NT2/D1 (cell line): ENCODE measurements at regions not wholly inside any gene's neighbourhood (a gene's known extent, or its start where the extent isn't known, plus 50 kb on each side); places are given as distances from the start of the nearest gene placed in this dataset.

ENCODE experiments used
- DNase-seq: peaks from one replicate; pipeline ENCODE4 v3.0.0-alpha.2; 2011; ENCODE audit warnings: low read depth, low spot score
- H3K27me3 ChIP-seq: 2 replicates; pipeline ENCODE4 v1.6.0; 2011; ENCODE audit warnings: mild to moderate bottlenecking; ENCODE audit not compliant: insufficient read length, insufficient read depth
- H3K36me3 ChIP-seq: 2 replicates; pipeline ENCODE4 v1.6.1; 2011; ENCODE audit warnings: mild to moderate bottlenecking, low read length, mixed read lengths; ENCODE audit not compliant: insufficient read depth, insufficient read length
- H3K4me1 ChIP-seq: 2 replicates; pipeline ENCODE4 v1.5.1; 2011; ENCODE audit not compliant: insufficient read depth, insufficient read length
- H3K4me3 ChIP-seq: 2 replicates; pipeline ENCODE4 v1.5.1; 2011; ENCODE audit warnings: low read depth; ENCODE audit not compliant: insufficient read length
- H3K9ac ChIP-seq: 2 replicates; pipeline ENCODE4 v1.6.0; 2011; ENCODE audit warnings: low read depth; ENCODE audit not compliant: insufficient read length
- H3K9me3 ChIP-seq: 2 replicates; pipeline ENCODE4 v1.5.1; 2011; ENCODE audit warnings: mild to moderate bottlenecking, low read length; ENCODE audit not compliant: insufficient read depth
- SUZ12 ChIP-seq: IDR thresholded peaks from 2 replicates; pipeline ENCODE4 v1.6.1; 2011; ENCODE audit not compliant: insufficient read length, insufficient read depth; ENCODE audit errors: extremely low read depth
- YY1 ChIP-seq: IDR thresholded peaks from 2 replicates; pipeline ENCODE4 v1.6.1; 2011; ENCODE audit not compliant: insufficient read length, insufficient read depth
- ZNF274 ChIP-seq: IDR thresholded peaks from 2 replicates; pipeline ENCODE4 v1.6.1; 2011; ENCODE audit warnings: mild to moderate bottlenecking, low read depth, low read length

- Histone ChIP-seq H3K9me3 (no peaks in the 10 kb centered on the region), H3K27me3 (no peaks in the 10 kb centered on the region), H3K36me3 (no peaks in the 10 kb centered on the region), H3K4me1 (no peaks in the 10 kb centered on the region), H3K4me3 (no peak overlapping the region), H3K9ac (no peak overlapping the region)
- DNase-seq, result no peak
- TF ChIP-seq SUZ12 (no peak), YY1 (no peak), ZNF274 (no peak)
These were observed 666.0 kb upstream of the COBL start for GRCh38 chr7:51982653-51983052.

DNA sequence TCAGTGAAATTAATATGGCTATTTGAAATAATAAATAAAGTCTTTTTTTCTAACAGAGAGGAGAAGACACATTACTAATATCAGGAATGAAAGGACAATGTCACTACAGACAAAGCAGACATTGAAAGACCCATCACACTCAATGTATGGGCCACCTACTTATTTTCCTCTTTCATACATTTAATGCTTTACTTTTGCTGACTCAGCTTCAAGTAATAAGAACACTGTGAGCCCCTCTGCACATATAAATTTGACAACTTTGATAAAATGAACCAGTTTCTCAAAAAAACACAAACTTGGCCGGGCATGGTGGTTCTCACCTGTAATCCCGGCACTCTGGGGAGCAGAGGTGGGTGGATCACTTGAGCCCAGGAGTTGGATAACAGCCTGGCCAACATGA is 664.2 kb upstream of the COBL start:
- TF ChIP-seq YY1 (no peak), ZNF274 (no peak)

GRCh38 chr7:51980313-51980712 is 663.7 kb upstream of the COBL start:
- DNase-seq, result no peak
- Histone ChIP-seq H3K4me3 (no peak overlapping the region), H3K4me1 (no peaks in the 10 kb centered on the region), H3K9me3 (no peaks in the 10 kb centered on the region), H3K36me3 (no peaks in the 10 kb centered on the region), H3K9ac (no peak overlapping the region), H3K27me3 (no peaks in the 10 kb centered on the region)
- TF ChIP-seq SUZ12 (no peak), YY1 (no peak), ZNF274 (no peak)

More for the DNA sequence above, 664.2 kb upstream of the COBL start:
- Histone ChIP-seq H3K9ac (no peak overlapping the region), H3K27me3 (no peaks in the 10 kb centered on the region), H3K4me1 (no peaks in the 10 kb centered on the region), H3K4me3 (no peak overlapping the region), H3K36me3 (no peaks in the 10 kb centered on the region), H3K9me3 (no peaks in the 10 kb centered on the region)
- DNase-seq, result no peak

DNA sequence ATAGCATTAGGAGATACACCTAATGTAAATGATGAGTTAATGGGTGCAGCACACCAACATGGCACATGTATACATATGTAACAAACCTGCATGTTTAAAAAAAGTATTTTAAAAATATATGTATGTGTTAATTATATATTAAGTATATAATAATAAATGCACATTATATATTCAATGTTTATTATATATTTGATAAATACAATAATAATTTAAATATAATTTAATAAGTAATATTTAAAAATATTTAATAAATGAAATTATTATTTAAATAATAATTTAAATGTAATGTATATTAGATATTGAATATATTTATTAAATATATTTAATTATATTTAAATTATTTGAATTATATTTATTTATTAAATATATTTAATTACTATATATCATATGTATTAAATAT is 661.3 kb upstream of the COBL start:
- no peak for DNase-seq
- no peaks in the 10 kb centered on the region for H3K27me3 ChIP-seq
- H3K4me3 ChIP-seq, result no peak overlapping the region
- no peaks in the 10 kb centered on the region for H3K36me3 ChIP-seq
- H3K4me1 ChIP-seq, result no peaks in the 10 kb centered on the region
- TF ChIP-seq SUZ12, result no peak
- no peak for TF ChIP-seq YY1
- TF ChIP-seq ZNF274, result no peak
- H3K9me3 ChIP-seq, result no peaks in the 10 kb centered on the region
- no peak overlapping the region for H3K9ac ChIP-seq

GRCh38 chr7:51973939-51974338 is 657.3 kb upstream of the COBL start:
- H3K4me1 ChIP-seq, result no peaks in the 10 kb centered on the region
- no peaks in the 10 kb centered on the region for H3K9me3 ChIP-seq
- no peak overlapping the region for H3K4me3 ChIP-seq
- no peak overlapping the region for H3K9ac ChIP-seq
- H3K27me3 ChIP-seq, result no peaks in the 10 kb centered on the region
- TF ChIP-seq ZNF274, result no peak
- no peaks in the 10 kb centered on the region for H3K36me3 ChIP-seq
- DNase-seq, result no peak

DNA sequence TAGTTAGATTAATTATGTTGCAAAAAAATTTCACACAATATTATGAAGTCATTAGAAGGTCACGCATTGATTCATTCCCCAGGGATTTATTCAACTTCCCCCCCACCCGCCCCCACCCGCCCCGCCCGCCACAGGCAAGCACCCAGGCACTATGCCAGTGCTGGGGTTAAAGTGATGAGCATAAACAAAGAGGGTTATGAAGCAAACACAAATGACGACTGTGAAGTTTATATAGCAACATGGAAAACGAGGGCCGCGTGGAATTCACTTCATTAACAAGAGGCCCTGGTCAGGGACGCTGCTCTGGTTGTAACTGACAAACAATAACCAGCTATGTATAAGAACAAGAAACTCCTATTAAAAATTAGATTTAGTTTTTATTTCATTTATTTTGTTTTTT is 656.5 kb upstream of the COBL start:
- TF ChIP-seq SUZ12, result no peak
- TF ChIP-seq ZNF274, result no peak
- no peak for TF ChIP-seq YY1
- no peak overlapping the region for H3K4me3 ChIP-seq
- H3K36me3 ChIP-seq, result no peaks in the 10 kb centered on the region
- no peaks in the 10 kb centered on the region for H3K4me1 ChIP-seq
- no peaks in the 10 kb centered on the region for H3K27me3 ChIP-seq
- DNase-seq, result no peak
- no peaks in the 10 kb centered on the region for H3K9me3 ChIP-seq
- H3K9ac ChIP-seq, result no peak overlapping the region

DNA sequence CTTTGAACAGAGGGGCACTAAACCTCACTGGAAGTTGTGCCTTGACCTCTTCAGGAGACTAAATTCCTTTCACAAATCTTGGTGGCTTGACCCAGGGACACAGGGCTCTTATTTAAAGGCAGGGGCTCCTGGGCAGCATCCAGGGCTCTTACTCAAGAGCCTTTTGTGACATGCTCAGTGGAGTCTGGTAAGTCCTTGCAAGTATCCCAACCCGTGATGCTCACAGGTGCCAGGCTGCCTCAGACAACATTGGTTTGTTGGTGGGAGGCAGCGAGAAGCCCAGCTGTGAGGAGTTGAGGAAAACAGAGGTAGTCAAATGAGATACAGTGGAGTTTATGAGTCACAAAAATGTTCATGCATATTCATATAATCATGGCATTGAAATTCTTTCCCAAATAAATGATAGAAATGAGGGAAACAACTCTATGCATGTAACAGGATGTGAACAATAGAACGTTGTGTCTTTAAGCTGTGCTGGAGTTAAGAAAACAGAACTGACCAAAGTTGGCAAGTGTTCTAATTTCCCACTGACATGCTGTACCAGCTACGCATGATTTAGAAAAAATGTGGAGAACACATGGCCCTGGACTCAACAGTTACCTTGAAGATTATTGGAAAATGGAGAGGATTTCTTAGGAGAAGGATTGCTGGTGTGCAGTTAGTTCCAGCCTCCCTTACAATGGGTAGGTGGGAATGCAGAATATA is 654.5 kb upstream of the COBL start:
- no peak overlapping the region for H3K9ac ChIP-seq
- no peaks in the 10 kb centered on the region for H3K9me3 ChIP-seq
- H3K4me3 ChIP-seq, result no peak overlapping the region
- no peaks in the 10 kb centered on the region for H3K27me3 ChIP-seq
- TF ChIP-seq ZNF274, result no peak
- TF ChIP-seq YY1, result no peak
- no peak for TF ChIP-seq SUZ12
- no peak for DNase-seq
- H3K4me1 ChIP-seq, result no peaks in the 10 kb centered on the region
- no peaks in the 10 kb centered on the region for H3K36me3 ChIP-seq

- Histone ChIP-seq H3K9me3 (no peaks in the 10 kb centered on the region), H3K4me1 (no peaks in the 10 kb centered on the region), H3K27me3 (no peaks in the 10 kb centered on the region), H3K9ac (no peak overlapping the region), H3K4me3 (no peak overlapping the region), H3K36me3 (no peaks in the 10 kb centered on the region)
- no peak for TF ChIP-seq SUZ12
- TF ChIP-seq YY1, result no peak
- TF ChIP-seq ZNF274, result no peak
- DNase-seq, result no peak
These were observed 651.9 kb upstream of the COBL start for GRCh38 chr7:51968461-51968860.
